GM13976 (cell line): ENCODE measurements at regions not wholly inside any gene's neighbourhood (a gene's known extent, or its start where the extent isn't known, plus 50 kb on each side); places are given as distances from the start of the nearest gene placed in this dataset.

Experiments
- DNase-seq: peaks from one replicate; pipeline ENCODE4 v3.0.0; 2012; ENCODE audit warnings: low spot score
- CTCF ChIP-seq: IDR thresholded peaks from 2 replicates; pipeline ENCODE4 v1.5.1; 2012; ENCODE audit warnings: borderline replicate concordance, mild to moderate bottlenecking; ENCODE audit not compliant: insufficient read depth; ENCODE audit errors: extremely low read depth, missing control alignments, control extremely low read depth
- in situ Hi-C: fragments of 300-500 bp; cut with MboI; formaldehyde crosslinking; loops from one replicate; pipeline ENCODE4 v1.12.0; 2022; ENCODE audit warnings: low sequenced_read_pairs, mixed read lengths, inconsistent platforms; ENCODE audit not compliant: unreplicated experiment

- no peak for DNase-seq
- no peak for TF ChIP-seq CTCF
Observed at GRCh38 chr1:195568389-195568788, 1039.9 kb downstream of the KCNT2 start.

GRCh38 chr1:195562074-195562473 lies 1046.2 kb downstream of the KCNT2 start:
- in situ Hi-C loops: no loop called here
- DNase-seq: no peak
- TF ChIP-seq CTCF: no peak

More at GRCh38 chr1:195568389-195568788, 1039.9 kb downstream of the KCNT2 start:
- in situ Hi-C loops: no loop called here

GRCh38 chr1:195550071-195550862 lies 1058.0 kb downstream of the KCNT2 start:
- no peak for TF ChIP-seq CTCF
- in situ Hi-C loops: no loop called here
- no peak for DNase-seq

GRCh38 chr1:195530961-195531360 lies 1077.3 kb downstream of the KCNT2 start:
- DNase-seq: no peak
- in situ Hi-C loops: no loop called here
- no peak for TF ChIP-seq CTCF

GRCh38 chr1:195529881-195530280 lies 1078.4 kb downstream of the KCNT2 start:
- no peak for TF ChIP-seq CTCF
- DNase-seq: no peak
- in situ Hi-C loops: no loop called here

GRCh38 chr1:195520757-195521156 lies 1087.5 kb downstream of the KCNT2 start:
- in situ Hi-C loops: no loop called here
- no peak for TF ChIP-seq CTCF
- DNase-seq: no peak
